Adrenal gland (tissue), 9 donors: ENCODE measurements at regions not wholly inside any gene's neighbourhood (a gene's known extent, or its start where the extent isn't known, plus 50 kb on each side); places are given as distances from the start of the nearest gene placed in this dataset.

Source experiments
- DNase-seq, 7 donors: peaks; one replicate each; pipeline ENCODE4 v3.0.0-alpha.2; 2019 to 2020
- H3K27ac ChIP-seq, 5 donors: fragments of 200-600 bp; sonication (generic) in 4 of 5; 1 replicate in 3 of 5; 2 replicates in 2 of 5; pipeline versions ENCODE4 v1.5.1 to v1.8.0; 2016 to 2020; ENCODE audit warnings: mild to moderate bottlenecking in 1 of 5
- H3K27me3 ChIP-seq: fragments of 200-600 bp; 2 replicates; pipeline ENCODE4 v1.8.0; 2021
- H3K36me3 ChIP-seq, 2 donors: fragments of 200-600 bp; replicated peaks in 1 of 2; 1 replicate in 1 of 2; 2 replicates in 1 of 2; pipeline versions ENCODE4 v1.5.1 to v1.8.0; 2018 to 2022
- H3K4me1 ChIP-seq, 2 donors: fragments of 200-600 bp; replicated peaks in 1 of 2; 1 replicate in 1 of 2; 2 replicates in 1 of 2; pipeline versions ENCODE4 v1.5.1 to v1.8.0; 2018 to 2021
- H3K4me3 ChIP-seq, 4 donors: fragments of 200-600 bp; sonication (generic) in 3 of 4; one replicate each; pipeline ENCODE4 v1.5.1; 2016 to 2018
- H3K9me3 ChIP-seq, 3 donors: fragments of 200-600 bp; sonication (generic) in 1 of 3; replicated peaks in 1 of 3; 1 replicate in 2 of 3; 2 replicates in 1 of 3; pipeline versions ENCODE4 v1.5.1 to v1.8.0; 2016 to 2021
- CTCF ChIP-seq, 6 experiments: fragments of 450-650 bp in 4 of 6; fragments of 200-600 bp in 2 of 6; sonication (generic) in 1 of 6; IDR thresholded peaks; 1 replicate in 5 of 6; 2 replicates in 1 of 6; pipeline versions ENCODE4 v1.5.1 to v1.8.0; 2016 to 2021; ENCODE audit warnings: antibody characterized with exemption in 6 of 6, mild to moderate bottlenecking in 2 of 6, moderate library complexity in 1 of 6
- POLR2A ChIP-seq, 2 donors: fragments of 450-650 bp; IDR thresholded peaks; one replicate each; pipeline ENCODE4 v1.6.1; 2017; ENCODE audit warnings: antibody characterized with exemption in 2 of 2, mild to moderate bottlenecking in 2 of 2, moderate library complexity in 1 of 2
- WGBS, 4 donors: extraction: QIAGEN DNeasy Blood & Tissue Kit in 2 of 4; methylation state at CpG; one replicate each; pipeline versions ENCODE4 v1.1.5 to v1.1.7; 2013 to 2017; 5-methylcytosine and 5-hydroxymethylcytosine counted together
- intact Hi-C, 2 donors: fragments of 100-400 bp; cut with DNase I; formaldehyde crosslinking; loops; one replicate each; pipeline versions ENCODE4 v1.14.1 to v1.15.0; 2022 to 2023
- donor health status: healthy with polysubstance abuse.
- donor health status: Bipolar disorder and iron deficiency.
- donor health status: DM: yes; HTN: yes; CAD: no.
- donor health status: DM: no; HTN: no; CAD: no.
- donor health status: DM: no; HTN: no; CAD: no.

DNA sequence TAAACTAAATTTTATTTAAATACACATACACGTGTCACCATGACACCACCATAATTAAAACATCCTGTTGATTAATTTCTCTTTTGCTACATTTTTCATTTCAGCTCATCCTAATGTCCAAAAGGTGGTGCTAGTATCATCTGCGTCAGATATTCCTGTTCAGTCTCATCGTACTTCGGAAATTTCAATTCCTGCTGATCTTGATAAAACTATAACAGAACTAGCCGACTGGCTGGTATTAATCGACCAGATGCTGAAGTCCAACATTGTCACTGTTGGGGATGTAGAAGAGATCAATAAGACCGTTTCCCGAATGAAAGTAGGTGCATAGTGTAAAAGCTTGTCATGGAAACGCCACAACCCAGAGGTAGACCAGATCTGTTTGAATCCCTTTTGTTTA is 263.4 kb downstream of the UTRN start:
- Histone ChIP-seq H3K36me3 (peaks cover 0 to 10% of the 10 kb centered on the region in 2 donors), H3K4me1 (peaks cover 3 to 9% of the 10 kb centered on the region in 2 donors), H3K4me3 (no peak overlapping the region)

DNA sequence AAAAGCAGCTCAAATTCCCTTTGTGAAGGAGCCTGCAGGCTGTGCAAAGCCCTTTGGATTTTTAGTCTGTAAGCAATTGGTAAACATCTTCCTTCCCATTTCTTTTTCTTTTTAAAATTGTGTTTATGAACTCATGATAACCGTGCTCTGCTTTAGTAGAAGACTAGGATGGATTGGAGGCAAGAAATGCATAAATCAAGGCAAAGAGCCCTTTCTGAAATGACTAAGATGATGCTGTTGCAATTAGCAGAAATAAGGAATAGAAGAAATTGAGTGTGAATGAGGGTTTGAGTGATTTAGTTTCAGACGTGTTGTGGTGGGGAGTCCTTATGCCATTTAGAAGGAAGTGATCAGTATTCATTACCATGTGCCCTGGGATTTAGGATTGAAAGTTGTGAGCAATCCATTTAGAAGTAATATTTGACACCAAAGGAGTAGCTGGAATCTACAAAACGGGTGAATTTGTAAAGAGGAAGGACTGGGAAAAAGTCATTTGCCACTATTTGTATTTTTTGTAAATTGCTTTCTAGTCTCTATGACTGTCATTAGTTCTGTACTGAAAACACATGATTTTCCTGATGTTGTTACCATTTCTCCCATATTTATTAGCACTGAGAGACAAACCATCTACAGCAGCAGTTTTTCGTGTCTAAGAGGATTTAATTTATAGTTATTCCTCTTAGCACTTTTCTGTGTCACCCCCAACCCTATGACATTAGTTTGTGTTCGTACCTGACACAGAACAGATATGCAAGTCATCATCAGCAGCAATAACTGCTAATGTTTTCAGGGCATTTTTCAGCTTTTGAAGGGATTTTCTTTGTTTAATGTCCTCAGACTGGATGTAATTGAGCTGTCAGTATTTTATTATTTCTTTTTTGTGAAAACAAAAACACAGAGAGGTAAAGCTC is 265.0 kb downstream of the UTRN start:
- Histone ChIP-seq H3K27me3 (no peaks in the 10 kb centered on the region), H3K4me3 (no peak overlapping the region), H3K27ac (no peak overlapping the region), H3K4me1 (peaks cover 3 to 9% of the 10 kb centered on the region in 2 donors), H3K9me3 (no peaks in the 10 kb centered on the region), H3K36me3 (peaks cover 0 to 10% of the 10 kb centered on the region in 2 donors)
- 88 to 95% (median 91%) methylated on average over 5 of the region's 5 CpGs for WGBS, 4 donors
- intact Hi-C loops, result no loop called here
- no peak for TF ChIP-seq POLR2A (IDR thresholded peaks at IDR 0.05)
- no peak for TF ChIP-seq CTCF (IDR thresholded peaks at IDR 0.05)
- DNase-seq, result no peak

More for the DNA sequence above, 263.4 kb downstream of the UTRN start:
- intact Hi-C loops, result no loop called here
- H3K9me3 ChIP-seq, result no peaks in the 10 kb centered on the region
- H3K27me3 ChIP-seq, result no peaks in the 10 kb centered on the region
- 84 to 89% (median 88%) methylated on average over 9 of the region's 9 CpGs for WGBS, 4 donors
- no peak for DNase-seq
- TF ChIP-seq POLR2A (IDR thresholded peaks at IDR 0.05) (no peak), CTCF (IDR thresholded peaks at IDR 0.05) (no peak)
- no peak overlapping the region for H3K27ac ChIP-seq

DNA sequence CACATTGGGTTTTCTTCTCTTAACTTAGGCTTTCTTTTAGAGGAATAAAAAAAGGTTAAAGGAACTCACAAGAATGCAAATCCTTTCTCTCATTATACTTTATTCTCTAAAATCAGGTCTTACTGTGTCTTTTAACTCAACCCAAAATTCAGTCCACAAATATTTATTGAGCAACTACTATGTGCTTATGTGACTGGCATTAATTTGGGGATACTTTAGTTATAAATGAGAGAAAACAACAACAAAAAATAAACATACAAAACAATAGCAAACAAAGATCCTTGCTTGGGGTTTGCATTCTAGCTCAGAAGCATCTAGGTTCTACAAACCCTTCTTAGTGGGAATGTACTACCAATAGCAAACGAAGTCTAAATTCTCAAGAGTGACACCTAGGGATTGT is 266.2 kb downstream of the UTRN start:
- no peak for DNase-seq
- H3K4me1 ChIP-seq, result peaks cover 3 to 9% of the 10 kb centered on the region in 2 donors
- peaks cover 0 to 11% of the 10 kb centered on the region in 2 donors for H3K36me3 ChIP-seq
- no peaks in the 10 kb centered on the region for H3K9me3 ChIP-seq
- 86 to 97% (median 95%) methylated on average over 1 of the region's 1 CpG for WGBS, 4 donors
- H3K27me3 ChIP-seq, result no peaks in the 10 kb centered on the region
- intact Hi-C loops, result no loop called here
- H3K4me3 ChIP-seq, result no peak overlapping the region
- H3K27ac ChIP-seq, result no peak overlapping the region
- TF ChIP-seq POLR2A (IDR thresholded peaks at IDR 0.05) (no peak), CTCF (IDR thresholded peaks at IDR 0.05) (no peak)

DNA sequence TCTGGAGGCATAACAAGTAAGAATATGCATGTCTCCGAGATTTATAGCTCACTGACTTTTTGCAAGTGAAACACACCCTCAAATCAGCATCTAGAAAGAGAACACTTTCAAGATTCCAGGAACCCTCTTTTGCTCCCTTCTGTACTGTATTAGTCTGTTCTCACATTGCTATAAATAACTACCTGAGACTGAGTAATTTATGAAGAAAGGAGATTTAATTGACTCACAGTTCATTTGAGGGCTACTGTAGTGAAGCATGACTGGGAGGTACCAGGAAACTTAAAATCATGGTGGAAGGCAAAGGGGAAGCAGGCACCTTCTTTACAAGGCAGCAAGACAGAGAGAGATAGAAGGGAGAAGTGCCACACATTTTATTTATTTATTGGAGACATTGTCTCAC is 269.9 kb downstream of the UTRN start:
- TF ChIP-seq CTCF (IDR thresholded peaks at IDR 0.05) (no peak), POLR2A (IDR thresholded peaks at IDR 0.05) (no peak)
- no peak overlapping the region for H3K27ac ChIP-seq
- DNase-seq, result no peak
- 87 to 97% (median 95%) methylated on average over 1 of the region's 1 CpG for WGBS, 4 donors
- H3K4me1 ChIP-seq, result peaks cover 0 to 5% of the 10 kb centered on the region in 2 donors
- H3K36me3 ChIP-seq, result peaks cover 0 to 14% of the 10 kb centered on the region in 2 donors
- intact Hi-C loops, result no loop called here
- H3K27me3 ChIP-seq, result no peaks in the 10 kb centered on the region
- no peak overlapping the region for H3K4me3 ChIP-seq
- H3K9me3 ChIP-seq, result no peaks in the 10 kb centered on the region
